ENCODE measurements at regions not wholly inside any gene's neighbourhood (a gene's known extent, or its start where the extent isn't known, plus 50 kb on each side); places are given as distances from the start of the nearest gene placed in this dataset.

DNA sequence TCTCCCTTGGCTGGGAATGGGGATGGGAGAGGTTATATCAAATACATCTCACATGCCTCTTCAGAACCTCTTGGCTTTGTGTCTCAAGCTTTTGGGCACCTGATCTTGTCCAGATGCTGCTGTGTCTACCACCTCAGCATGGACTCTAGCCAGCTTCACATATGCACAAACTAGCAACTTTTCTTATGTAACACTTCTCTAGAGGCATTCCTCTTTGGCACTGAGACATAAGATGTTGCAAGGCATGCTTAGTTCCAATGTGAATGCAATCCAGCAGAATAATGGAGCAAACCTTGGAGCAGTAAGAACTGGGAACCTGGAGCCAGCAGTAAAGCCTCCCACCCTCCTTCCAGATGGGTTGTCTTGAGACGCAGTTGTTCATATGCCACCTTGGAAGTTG, 113.4 kb upstream of the TMEM47 start:
- no peak for ATAC-seq
- TF ChIP-seq, protein P1, sequence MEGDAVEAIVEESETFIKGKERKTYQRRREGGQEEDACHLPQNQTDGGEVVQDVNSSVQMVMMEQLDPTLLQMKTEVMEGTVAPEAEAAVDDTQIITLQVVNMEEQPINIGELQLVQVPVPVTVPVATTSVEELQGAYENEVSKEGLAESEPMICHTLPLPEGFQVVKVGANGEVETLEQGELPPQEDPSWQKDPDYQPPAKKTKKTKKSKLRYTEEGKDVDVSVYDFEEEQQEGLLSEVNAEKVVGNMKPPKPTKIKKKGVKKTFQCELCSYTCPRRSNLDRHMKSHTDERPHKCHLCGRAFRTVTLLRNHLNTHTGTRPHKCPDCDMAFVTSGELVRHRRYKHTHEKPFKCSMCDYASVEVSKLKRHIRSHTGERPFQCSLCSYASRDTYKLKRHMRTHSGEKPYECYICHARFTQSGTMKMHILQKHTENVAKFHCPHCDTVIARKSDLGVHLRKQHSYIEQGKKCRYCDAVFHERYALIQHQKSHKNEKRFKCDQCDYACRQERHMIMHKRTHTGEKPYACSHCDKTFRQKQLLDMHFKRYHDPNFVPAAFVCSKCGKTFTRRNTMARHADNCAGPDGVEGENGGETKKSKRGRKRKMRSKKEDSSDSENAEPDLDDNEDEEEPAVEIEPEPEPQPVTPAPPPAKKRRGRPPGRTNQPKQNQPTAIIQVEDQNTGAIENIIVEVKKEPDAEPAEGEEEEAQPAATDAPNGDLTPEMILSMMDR (IDR thresholded peaks at IDR 0.05): no peak
- intact Hi-C loops (cut with DNase I): no loop called here

DNA sequence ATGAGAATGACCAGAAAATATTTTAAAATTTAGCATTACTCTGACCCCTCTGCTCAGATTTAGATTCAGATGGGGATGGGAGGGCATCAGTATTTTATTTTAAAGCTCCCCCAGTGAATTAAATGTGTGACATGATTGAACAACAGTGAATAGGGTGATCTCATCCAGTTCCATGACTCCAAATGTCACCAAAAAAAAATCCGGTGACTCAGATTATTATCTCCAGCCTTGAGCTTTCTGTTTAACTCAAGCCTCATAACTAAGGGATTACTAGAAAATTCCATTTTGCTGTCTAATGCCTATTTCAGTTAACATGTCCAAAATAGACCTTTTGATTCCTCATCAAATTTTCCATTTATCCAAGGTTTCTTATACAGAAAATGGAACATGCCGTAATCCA, 121.8 kb upstream of the TMEM47 start:
- DNase-seq (no peak), ATAC-seq (no peak)
- Histone ChIP-seq H3K36me3 (no peaks in the 10 kb centered on the region), H3K4me1 (no peaks in the 10 kb centered on the region), H3K9me3 (no peaks in the 10 kb centered on the region), H3K4me3 (no peak overlapping the region), H3K27ac (no peak overlapping the region), H3K27me3 (ENCODE audit: low read depth) (no peaks in the 10 kb centered on the region)
- intact Hi-C loops (cut with DNase I): no loop called here
- TF ChIP-seq, protein P1 (IDR thresholded peaks at IDR 0.05): no peak

More for the DNA sequence above, 113.4 kb upstream of the TMEM47 start:
- Histone ChIP-seq H3K4me3 (no peak overlapping the region), H3K4me1 (no peaks in the 10 kb centered on the region), H3K27ac (no peak overlapping the region), H3K27me3 (ENCODE audit: low read depth) (no peaks in the 10 kb centered on the region), H3K9me3 (no peaks in the 10 kb centered on the region), H3K36me3 (no peaks in the 10 kb centered on the region)
- no peak for DNase-seq

DNA sequence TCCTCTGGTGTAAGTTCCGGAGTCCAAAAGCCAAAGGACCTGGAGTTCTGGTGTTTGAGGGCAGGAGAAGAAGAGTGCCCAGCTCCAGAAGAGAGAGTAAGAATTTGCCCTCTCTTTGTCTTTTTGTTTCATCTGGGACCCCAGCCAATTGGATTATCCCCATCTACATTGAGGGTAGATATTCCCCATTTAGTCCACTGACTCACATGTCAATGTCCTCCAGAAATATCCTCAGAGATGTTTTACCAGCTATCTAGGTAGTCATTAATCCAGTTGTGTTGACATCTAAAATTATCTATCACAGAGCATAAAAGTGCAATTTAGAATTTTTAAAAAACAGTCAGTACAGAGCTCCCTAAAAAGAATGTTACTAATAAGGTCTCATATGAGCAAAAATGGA, 132.9 kb upstream of the TMEM47 start:
- intact Hi-C loops (cut with DNase I): no loop called here
- TF ChIP-seq, protein P1 (IDR thresholded peaks at IDR 0.05): no peak
- Histone ChIP-seq H3K36me3 (no peaks in the 10 kb centered on the region), H3K9me3 (no peaks in the 10 kb centered on the region), H3K27me3 (ENCODE audit: low read depth) (no peaks in the 10 kb centered on the region), H3K27ac (no peak overlapping the region), H3K4me1 (no peaks in the 10 kb centered on the region), H3K4me3 (no peak overlapping the region)
- DNase-seq: no peak
- ATAC-seq: no peak

DNA sequence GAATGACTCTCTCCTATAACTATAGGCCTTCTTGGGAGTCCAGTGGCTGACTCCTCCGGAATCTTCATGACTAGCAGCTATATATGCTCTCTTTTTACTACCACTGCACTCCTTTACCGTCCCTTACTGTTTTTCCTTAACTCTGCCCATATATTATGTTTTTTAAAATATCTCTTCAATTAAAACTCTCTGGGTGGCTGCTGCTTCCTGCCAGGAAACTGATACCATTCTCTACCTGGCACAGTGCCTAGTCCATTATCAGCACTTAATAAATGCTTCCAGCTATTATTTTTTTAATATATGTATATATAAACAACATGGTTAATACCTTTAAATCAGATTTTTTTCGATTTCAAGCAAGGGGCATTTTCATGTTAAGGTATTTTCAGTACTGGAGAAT, 136.6 kb upstream of the FAM47B start:
- Histone ChIP-seq H3K9me3 (no peaks in the 10 kb centered on the region), H3K27ac (no peak overlapping the region), H3K4me1 (no peaks in the 10 kb centered on the region), H3K4me3 (no peak overlapping the region), H3K36me3 (no peaks in the 10 kb centered on the region), H3K27me3 (ENCODE audit: low read depth) (no peaks in the 10 kb centered on the region)
- DNase-seq (no peak), ATAC-seq (no peak)
- intact Hi-C loops (cut with DNase I): no loop called here
- TF ChIP-seq, protein P1 (IDR thresholded peaks at IDR 0.05): no peak

DNA sequence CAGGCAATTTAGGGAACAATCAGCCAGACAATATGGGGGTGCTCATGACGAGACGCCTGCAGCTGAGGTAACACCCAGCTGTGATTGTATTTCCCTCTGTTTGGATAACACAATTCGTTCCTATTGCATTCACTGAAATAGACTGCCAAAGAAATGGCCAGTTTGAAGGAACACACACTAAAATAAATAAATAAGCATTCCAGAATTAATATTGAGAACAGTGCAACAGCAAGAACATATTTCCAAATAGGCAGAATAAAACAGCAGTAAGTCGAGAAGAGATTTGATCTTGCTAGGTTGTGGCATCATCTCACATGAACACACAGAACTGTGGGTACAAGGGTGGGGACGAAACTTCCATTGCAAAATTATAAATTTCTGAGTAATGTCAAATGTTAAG, 133.5 kb upstream of the FAM47B start:
- no peak overlapping the region for H3K4me3 ChIP-seq

More for the DNA sequence above, 133.5 kb upstream of the FAM47B start:
- Histone ChIP-seq H3K4me1 (no peaks in the 10 kb centered on the region), H3K9me3 (no peaks in the 10 kb centered on the region), H3K27ac (no peak overlapping the region), H3K36me3 (no peaks in the 10 kb centered on the region), H3K27me3 (ENCODE audit: low read depth) (no peaks in the 10 kb centered on the region)
- TF ChIP-seq, protein P1 (IDR thresholded peaks at IDR 0.05): no peak
- no peak for DNase-seq
- intact Hi-C loops (cut with DNase I): no loop called here
- no peak for ATAC-seq
